Upper lobe of right lung (tissue), 1 donor: ENCODE measurements at regions not wholly inside any gene's neighbourhood (a gene's known extent, or its start where the extent isn't known, plus 50 kb on each side); places are given as distances from the start of the nearest gene placed in this dataset.

Experiments used
- ATAC-seq: fragments of 200-7000 bp; cut with Tn5 transposase; one replicate; pipeline ENCODE4 v1.9.1; 2020; ENCODE audit warnings: mild to moderate bottlenecking, moderate library complexity
- DNase-seq: peaks from one replicate; pipeline ENCODE4 v3.0.0-alpha.2; 2020
- H3K27ac ChIP-seq: fragments of 200-600 bp; one replicate; pipeline ENCODE4 v1.8.0; 2022
- H3K27me3 ChIP-seq: fragments of 200-600 bp; one replicate; pipeline ENCODE4 v1.8.0; 2022; ENCODE audit warnings: mild to moderate bottlenecking
- H3K36me3 ChIP-seq: fragments of 200-600 bp; one replicate; pipeline ENCODE4 v1.8.0; 2022
- H3K4me1 ChIP-seq: fragments of 200-600 bp; one replicate; pipeline ENCODE4 v1.8.0; 2022
- H3K4me3 ChIP-seq: fragments of 200-600 bp; one replicate; pipeline ENCODE4 v1.8.0; 2022; ENCODE audit warnings: mild to moderate bottlenecking
- H3K9me3 ChIP-seq: fragments of 200-600 bp; one replicate; pipeline ENCODE4 v1.8.0; 2022
- intact Hi-C: fragments of 100-400 bp; cut with DNase I; formaldehyde crosslinking; loops from one replicate; pipeline ENCODE4 v1.11.0; 2022
- TF ChIP-seq, protein P1 (sequence below): fragments of 200-600 bp; IDR thresholded peaks from one replicate; pipeline ENCODE4 v1.8.0; 2022; ENCODE audit warnings: antibody characterized with exemption
- donor health status: DM: no; HTN: yes; CAD: no; lungs with severe emphysema.

DNA sequence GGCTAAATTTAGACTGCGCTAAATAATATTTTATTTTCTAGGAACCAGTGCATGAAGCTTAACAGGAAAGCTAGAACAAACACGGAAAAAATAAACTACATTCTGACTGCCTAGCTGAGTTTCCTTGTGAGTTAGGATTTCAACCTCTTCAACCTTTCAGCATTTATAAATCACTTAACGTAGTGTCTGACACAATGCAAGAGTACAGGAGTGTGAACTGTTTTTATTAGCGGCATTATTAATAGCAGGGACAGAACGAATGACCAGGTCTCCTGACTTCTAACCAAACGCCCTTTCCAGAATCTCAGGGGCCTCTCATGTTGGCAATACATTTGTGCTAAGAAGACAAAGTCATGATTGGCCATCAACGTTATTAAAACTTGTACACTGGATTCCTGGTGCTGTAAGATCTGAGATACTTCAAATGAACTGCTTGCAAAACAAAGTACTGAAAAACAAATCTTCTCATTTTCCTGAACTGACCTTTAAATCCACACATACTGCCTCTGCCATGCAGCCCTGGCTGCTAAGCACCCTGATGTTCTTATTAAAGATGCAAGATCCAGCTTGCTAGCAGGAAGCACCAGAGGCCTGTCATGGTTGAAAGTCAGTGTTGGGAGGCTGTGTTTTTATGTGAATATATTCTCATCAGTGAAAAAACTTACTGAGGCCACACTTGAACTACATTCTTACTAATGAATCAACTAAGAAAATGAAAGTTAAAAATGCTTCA lies 380.4 kb upstream of the CPEB2 start:
- Histone ChIP-seq H3K36me3 (no peaks in the 10 kb centered on the region), H3K9me3 (no peaks in the 10 kb centered on the region), H3K27ac (no peak overlapping the region), H3K4me1 (no peaks in the 10 kb centered on the region), H3K27me3 (no peaks in the 10 kb centered on the region), H3K4me3 (no peak overlapping the region)
- ATAC-seq, result no peak
- intact Hi-C loops, result no loop called here
- TF ChIP-seq, protein P1, sequence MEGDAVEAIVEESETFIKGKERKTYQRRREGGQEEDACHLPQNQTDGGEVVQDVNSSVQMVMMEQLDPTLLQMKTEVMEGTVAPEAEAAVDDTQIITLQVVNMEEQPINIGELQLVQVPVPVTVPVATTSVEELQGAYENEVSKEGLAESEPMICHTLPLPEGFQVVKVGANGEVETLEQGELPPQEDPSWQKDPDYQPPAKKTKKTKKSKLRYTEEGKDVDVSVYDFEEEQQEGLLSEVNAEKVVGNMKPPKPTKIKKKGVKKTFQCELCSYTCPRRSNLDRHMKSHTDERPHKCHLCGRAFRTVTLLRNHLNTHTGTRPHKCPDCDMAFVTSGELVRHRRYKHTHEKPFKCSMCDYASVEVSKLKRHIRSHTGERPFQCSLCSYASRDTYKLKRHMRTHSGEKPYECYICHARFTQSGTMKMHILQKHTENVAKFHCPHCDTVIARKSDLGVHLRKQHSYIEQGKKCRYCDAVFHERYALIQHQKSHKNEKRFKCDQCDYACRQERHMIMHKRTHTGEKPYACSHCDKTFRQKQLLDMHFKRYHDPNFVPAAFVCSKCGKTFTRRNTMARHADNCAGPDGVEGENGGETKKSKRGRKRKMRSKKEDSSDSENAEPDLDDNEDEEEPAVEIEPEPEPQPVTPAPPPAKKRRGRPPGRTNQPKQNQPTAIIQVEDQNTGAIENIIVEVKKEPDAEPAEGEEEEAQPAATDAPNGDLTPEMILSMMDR, result no peak
- no peak for DNase-seq

- intact Hi-C loops, result no loop called here
- no peaks in the 10 kb centered on the region for H3K36me3 ChIP-seq
- H3K9me3 ChIP-seq, result no peaks in the 10 kb centered on the region
- H3K27ac ChIP-seq, result no peak overlapping the region
- no peak overlapping the region for H3K4me3 ChIP-seq
- no peak for DNase-seq
- TF ChIP-seq, protein P1, result no peak
- no peaks in the 10 kb centered on the region for H3K27me3 ChIP-seq
- no peaks in the 10 kb centered on the region for H3K4me1 ChIP-seq
- ATAC-seq, result no peak
Observed at GRCh38 chr4:14627038-14627437, 375.2 kb upstream of the CPEB2 start.

- intact Hi-C loops, result no loop called here
- Histone ChIP-seq H3K27ac (no peak overlapping the region), H3K27me3 (no peaks in the 10 kb centered on the region), H3K9me3 (no peaks in the 10 kb centered on the region), H3K4me3 (no peak overlapping the region), H3K4me1 (no peaks in the 10 kb centered on the region), H3K36me3 (no peaks in the 10 kb centered on the region)
- ATAC-seq, result no peak
- DNase-seq, result no peak
- TF ChIP-seq, protein P1, result no peak
Observed at GRCh38 chr4:14631806-14632440, 370.4 kb upstream of the CPEB2 start.

- H3K4me3 ChIP-seq, result no peak overlapping the region
- no peaks in the 10 kb centered on the region for H3K27me3 ChIP-seq
- ATAC-seq (no peak), DNase-seq (no peak)
- H3K36me3 ChIP-seq, result no peaks in the 10 kb centered on the region
- H3K9me3 ChIP-seq, result no peaks in the 10 kb centered on the region
- TF ChIP-seq, protein P1, result no peak
- intact Hi-C loops, result no loop called here
- no peaks in the 10 kb centered on the region for H3K4me1 ChIP-seq
- no peak overlapping the region for H3K27ac ChIP-seq
Observed at GRCh38 chr4:14636563-14636962, 365.7 kb upstream of the CPEB2 start.

- ATAC-seq (no peak), DNase-seq (no peak)
- TF ChIP-seq, protein P1, result no peak
- H3K27me3 ChIP-seq, result no peaks in the 10 kb centered on the region
- H3K4me3 ChIP-seq, result no peak overlapping the region
- no peak overlapping the region for H3K27ac ChIP-seq
- H3K36me3 ChIP-seq, result no peaks in the 10 kb centered on the region
- H3K9me3 ChIP-seq, result no peaks in the 10 kb centered on the region
- no peaks in the 10 kb centered on the region for H3K4me1 ChIP-seq
- intact Hi-C loops, result no loop called here
Observed at GRCh38 chr4:14640476-14640875, 361.8 kb upstream of the CPEB2 start.
